Kidney epithelial cell (primary cell): ENCODE measurements at regions not wholly inside any gene's neighbourhood (a gene's known extent, or its start where the extent isn't known, plus 50 kb on each side); places are given as distances from the start of the nearest gene placed in this dataset.
A peak's percentile ranks its signal among the peaks of the same experiment; 100 is the strongest.

Experiments used
- DNase-seq: peaks from one replicate; pipeline ENCODE4 v3.0.0-alpha.2; 2010; ENCODE audit warnings: low read depth
- H3K27me3 ChIP-seq: 2 replicates; pipeline ENCODE4 v1.6.0; 2011; ENCODE audit warnings: low read length; ENCODE audit not compliant: control insufficient read depth, insufficient read depth
- H3K36me3 ChIP-seq: 2 replicates; pipeline ENCODE4 v1.5.1; 2011; ENCODE audit warnings: low read length; ENCODE audit not compliant: control insufficient read depth, insufficient read depth
- H3K4me3 ChIP-seq: 2 replicates; pipeline ENCODE4 v1.5.1; 2011; ENCODE audit warnings: low read depth, mild to moderate bottlenecking, control low read depth, low read length
- TF ChIP-seq, protein P1 (sequence below): IDR thresholded peaks from 2 replicates; pipeline ENCODE4 v1.5.1; 2011; ENCODE audit warnings: mild to moderate bottlenecking, moderate library complexity, low read length, control low read depth, inconsistent platforms; ENCODE audit not compliant: insufficient read depth, poor library complexity, severe bottlenecking

DNA sequence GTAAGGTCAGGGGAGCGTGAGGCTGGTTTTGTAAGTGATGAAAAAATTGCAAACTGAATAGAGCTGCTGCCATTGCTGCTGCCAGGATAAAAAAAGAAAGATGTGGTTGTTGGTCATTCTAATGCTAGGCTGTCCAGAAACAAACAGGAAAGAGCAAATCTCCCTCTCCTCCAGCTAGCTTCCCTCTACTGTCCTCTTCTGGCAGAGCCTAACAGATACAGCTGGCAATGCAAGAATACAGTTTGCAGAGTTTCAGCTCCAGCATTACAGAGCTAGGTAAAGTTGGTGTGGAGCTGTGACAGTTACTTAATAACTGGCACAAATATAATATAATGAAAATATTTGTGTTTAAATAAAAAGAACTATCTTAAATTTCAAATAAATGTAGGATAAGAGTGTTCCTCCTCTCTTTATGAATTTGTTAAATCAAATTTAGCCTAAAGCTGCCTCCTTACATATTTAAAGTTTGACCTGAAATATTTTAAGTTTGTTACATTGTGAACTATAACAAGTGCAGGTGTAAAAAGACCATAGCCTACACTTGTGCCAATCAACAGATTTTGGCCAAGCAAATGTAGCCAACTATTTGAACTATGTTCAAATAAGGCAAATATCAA is 407.7 kb downstream of the SH2D4B start:
- Histone ChIP-seq H3K4me3 (no peak overlapping the region), H3K36me3 (no peaks in the 10 kb centered on the region), H3K27me3 (no peaks in the 10 kb centered on the region)
- no peak for DNase-seq
- TF ChIP-seq, protein P1, sequence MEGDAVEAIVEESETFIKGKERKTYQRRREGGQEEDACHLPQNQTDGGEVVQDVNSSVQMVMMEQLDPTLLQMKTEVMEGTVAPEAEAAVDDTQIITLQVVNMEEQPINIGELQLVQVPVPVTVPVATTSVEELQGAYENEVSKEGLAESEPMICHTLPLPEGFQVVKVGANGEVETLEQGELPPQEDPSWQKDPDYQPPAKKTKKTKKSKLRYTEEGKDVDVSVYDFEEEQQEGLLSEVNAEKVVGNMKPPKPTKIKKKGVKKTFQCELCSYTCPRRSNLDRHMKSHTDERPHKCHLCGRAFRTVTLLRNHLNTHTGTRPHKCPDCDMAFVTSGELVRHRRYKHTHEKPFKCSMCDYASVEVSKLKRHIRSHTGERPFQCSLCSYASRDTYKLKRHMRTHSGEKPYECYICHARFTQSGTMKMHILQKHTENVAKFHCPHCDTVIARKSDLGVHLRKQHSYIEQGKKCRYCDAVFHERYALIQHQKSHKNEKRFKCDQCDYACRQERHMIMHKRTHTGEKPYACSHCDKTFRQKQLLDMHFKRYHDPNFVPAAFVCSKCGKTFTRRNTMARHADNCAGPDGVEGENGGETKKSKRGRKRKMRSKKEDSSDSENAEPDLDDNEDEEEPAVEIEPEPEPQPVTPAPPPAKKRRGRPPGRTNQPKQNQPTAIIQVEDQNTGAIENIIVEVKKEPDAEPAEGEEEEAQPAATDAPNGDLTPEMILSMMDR: peak; percentile 90

DNA sequence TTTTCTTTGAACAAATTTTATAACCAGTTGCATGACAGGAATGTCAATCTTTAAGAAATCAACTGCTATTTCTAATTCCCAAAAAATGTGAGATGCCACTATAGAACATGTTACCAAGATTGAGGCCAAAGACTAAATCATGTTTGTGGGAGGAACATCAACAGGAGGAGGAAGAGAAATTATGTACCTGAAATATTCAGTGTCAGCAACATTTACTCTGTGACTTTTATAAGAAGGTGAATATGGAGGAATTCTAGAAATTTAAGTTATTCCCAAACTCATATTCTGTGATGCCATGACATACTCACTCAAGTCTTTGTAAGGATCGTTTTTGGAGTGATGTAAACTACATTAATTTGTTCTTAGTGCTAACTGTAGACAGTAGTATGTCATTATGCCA is 408.4 kb downstream of the SH2D4B start:
- H3K4me3 ChIP-seq: no peak overlapping the region
- no peaks in the 10 kb centered on the region for H3K27me3 ChIP-seq
- no peak for DNase-seq
- H3K36me3 ChIP-seq: no peaks in the 10 kb centered on the region
- TF ChIP-seq, protein P1: no peak

DNA sequence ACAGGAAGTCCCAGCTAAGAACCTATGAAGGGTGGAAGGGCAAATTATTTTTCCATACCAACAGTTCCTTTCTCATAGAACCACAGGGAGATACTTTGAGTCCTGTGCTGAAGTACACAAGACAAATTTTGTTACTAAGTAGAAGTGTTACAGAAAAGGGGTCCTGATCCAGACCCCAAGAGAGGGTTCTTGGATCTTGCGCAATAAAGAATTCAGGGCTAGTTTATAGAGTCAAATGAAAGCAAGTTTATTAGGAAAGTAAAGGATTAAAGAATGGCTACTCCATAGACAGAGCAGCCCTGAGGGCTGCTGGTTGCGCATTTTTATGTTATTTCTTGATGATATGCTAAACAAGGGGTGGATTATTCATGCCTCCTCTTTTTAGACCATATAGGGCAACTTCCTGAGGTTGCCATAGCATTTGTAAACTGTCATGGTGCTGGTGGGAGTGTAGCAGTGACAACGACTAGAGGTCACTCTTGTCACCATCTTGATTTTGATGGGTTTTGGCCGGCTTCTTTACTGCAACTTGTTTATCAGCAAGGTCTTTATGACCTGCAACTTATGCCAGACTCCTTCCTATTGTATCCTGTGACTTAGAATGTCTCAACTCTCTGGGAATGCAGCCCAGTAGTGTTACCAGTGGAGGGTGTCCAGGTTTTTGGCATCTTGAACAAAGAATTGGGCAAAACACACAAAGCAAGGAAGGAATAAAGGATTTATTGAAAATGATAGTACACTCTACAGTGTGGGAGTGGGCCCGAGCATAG is 409.4 kb downstream of the SH2D4B start:
- no peak overlapping the region for H3K4me3 ChIP-seq
- TF ChIP-seq, protein P1: no peak
- no peaks in the 10 kb centered on the region for H3K27me3 ChIP-seq
- DNase-seq: no peak
- no peaks in the 10 kb centered on the region for H3K36me3 ChIP-seq

DNA sequence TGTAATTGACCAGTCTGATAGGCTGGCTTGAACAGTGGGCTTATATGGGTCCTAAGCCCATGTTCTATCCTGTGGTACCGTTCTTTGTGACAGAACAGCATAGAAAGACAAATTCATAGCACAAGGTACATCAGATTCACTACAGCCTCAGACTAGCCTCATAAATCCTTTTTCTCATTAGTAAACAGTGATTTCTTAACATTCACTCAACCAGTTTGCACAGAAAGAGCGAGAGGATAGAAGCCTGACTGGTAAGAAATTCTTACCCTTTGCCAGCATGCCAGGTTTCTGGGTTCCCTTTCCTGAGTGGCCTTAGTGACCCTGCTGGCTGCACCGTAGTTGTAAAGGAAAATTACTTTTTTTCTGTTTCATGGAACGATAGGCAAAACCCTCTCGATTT is 412.1 kb downstream of the SH2D4B start:
- H3K27me3 ChIP-seq: no peaks in the 10 kb centered on the region
- TF ChIP-seq, protein P1: no peak

DNA sequence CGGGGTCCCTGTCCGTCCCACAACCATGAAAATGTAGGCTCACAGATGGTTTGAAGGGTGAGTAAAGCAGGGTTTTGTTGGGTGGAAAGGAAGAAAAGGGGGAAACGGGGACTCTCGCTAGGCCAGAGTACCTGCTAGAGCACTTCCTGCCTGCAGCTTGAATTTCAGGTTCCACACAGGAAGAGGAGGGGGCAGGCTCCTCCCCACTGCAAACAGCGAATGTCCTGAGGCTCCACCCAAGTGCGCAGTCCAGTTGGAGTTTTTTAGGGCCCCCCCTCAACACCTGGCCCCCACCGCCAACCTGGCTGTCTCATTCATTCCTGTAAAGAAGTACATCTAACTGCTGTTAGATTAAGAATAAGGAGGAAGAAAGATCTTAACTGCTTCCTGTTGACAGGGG is 414.7 kb downstream of the SH2D4B start:
- DNase-seq: no peak
- no peaks in the 10 kb centered on the region for H3K36me3 ChIP-seq
- TF ChIP-seq, protein P1: no peak
- no peak overlapping the region for H3K4me3 ChIP-seq
- H3K27me3 ChIP-seq: no peaks in the 10 kb centered on the region

More for the DNA sequence above, 412.1 kb downstream of the SH2D4B start:
- H3K4me3 ChIP-seq: no peak overlapping the region
- no peaks in the 10 kb centered on the region for H3K36me3 ChIP-seq
- no peak for DNase-seq
